Colonic mucosa (tissue), 4 donors: ENCODE measurements at regions not wholly inside any gene's neighbourhood (a gene's known extent, or its start where the extent isn't known, plus 50 kb on each side); places are given as distances from the start of the nearest gene placed in this dataset.

Source experiments
- DNase-seq: peaks from one replicate; pipeline ENCODE4 v3.0.0-alpha.2; 2020
- H3K27ac ChIP-seq: fragments of 200-600 bp; one replicate; pipeline ENCODE4 v1.8.0; 2021
- H3K27me3 ChIP-seq: fragments of 200-600 bp; one replicate; pipeline ENCODE4 v1.8.0; 2021
- H3K36me3 ChIP-seq: fragments of 200-600 bp; one replicate; pipeline ENCODE4 v1.8.0; 2021
- H3K4me1 ChIP-seq: fragments of 200-600 bp; one replicate; pipeline ENCODE4 v1.8.0; 2021; ENCODE audit warnings: mild to moderate bottlenecking
- H3K4me3 ChIP-seq: fragments of 200-600 bp; one replicate; pipeline ENCODE4 v1.8.0; 2021
- H3K9ac ChIP-seq, 2 donors: one replicate each; pipeline ENCODE4 v1.7.0; 2013; ENCODE audit warnings: control low read depth in 2 of 2, low read depth in 2 of 2, low read length in 2 of 2
- H3K9me3 ChIP-seq: fragments of 200-600 bp; one replicate; pipeline ENCODE4 v1.8.0; 2021
- CTCF ChIP-seq: fragments of 200-600 bp; IDR thresholded peaks from one replicate; pipeline ENCODE4 v1.8.0; 2022; ENCODE audit warnings: antibody characterized with exemption, mild to moderate bottlenecking
- intact Hi-C: fragments of 100-400 bp; cut with DNase I; formaldehyde crosslinking; loops from one replicate; pipeline ENCODE4 v1.14.1; 2022
- donor health status: healthy.
- donor health status: DM: no; HTN: no; CAD: no.
- donor health status: DM: no; HTN: no; CAD: no.

- no peak for DNase-seq
- no peak for TF ChIP-seq CTCF
- Histone ChIP-seq H3K9me3 (no peaks in the 10 kb centered on the region), H3K4me3 (no peak overlapping the region), H3K27me3 (no peaks in the 10 kb centered on the region), H3K36me3 (no peaks in the 10 kb centered on the region), H3K9ac (no peak overlapping the region), H3K4me1 (no peaks in the 10 kb centered on the region), H3K27ac (no peak overlapping the region)
- intact Hi-C loops: no loop called here
Observed at GRCh38 chr11:26021017-26021416, 310.9 kb upstream of the ANO3 start.

DNA sequence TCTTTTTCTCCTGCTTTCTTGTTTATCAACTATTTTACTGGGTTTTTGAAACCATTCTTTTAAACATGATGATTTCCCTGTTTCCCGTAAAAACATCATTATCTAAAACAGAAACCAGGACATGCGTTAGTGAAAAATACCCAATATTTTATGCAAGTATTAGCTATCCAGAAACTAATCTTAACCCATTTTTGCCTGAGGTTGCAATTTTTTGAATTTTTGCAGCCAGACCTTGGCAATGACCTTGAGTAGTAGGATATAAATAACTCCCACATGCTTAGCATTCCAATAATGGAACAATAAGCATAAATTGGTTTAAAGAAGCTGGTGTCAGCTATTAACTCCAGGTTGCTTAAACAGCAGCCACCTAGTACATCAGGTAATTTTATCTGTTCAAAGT is 308.9 kb upstream of the ANO3 start:
- no peaks in the 10 kb centered on the region for H3K27me3 ChIP-seq
- H3K4me3 ChIP-seq: no peak overlapping the region
- no peaks in the 10 kb centered on the region for H3K4me1 ChIP-seq
- no peak overlapping the region for H3K27ac ChIP-seq
- no peak for DNase-seq
- no peak for TF ChIP-seq CTCF
- intact Hi-C loops: no loop called here
- no peak overlapping the region for H3K9ac ChIP-seq
- H3K9me3 ChIP-seq: no peaks in the 10 kb centered on the region
- H3K36me3 ChIP-seq: no peaks in the 10 kb centered on the region

DNA sequence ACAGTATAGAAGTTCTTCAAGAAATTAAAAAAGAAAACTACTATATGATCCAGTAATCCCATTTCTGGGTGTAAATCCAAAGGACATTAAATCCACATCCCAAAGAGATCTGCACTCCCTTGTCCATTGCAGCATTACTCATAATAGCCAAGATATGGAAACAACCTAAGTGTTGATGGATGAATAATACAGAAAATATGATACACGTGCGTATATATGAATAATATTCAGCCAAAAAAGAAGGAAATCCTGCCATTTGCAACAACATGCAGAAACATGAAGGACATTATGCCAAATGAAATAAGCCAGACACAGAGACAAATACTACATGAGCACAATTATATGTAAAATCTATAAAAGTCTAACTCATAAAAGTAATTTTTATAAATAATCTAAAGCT is 306.3 kb upstream of the ANO3 start:
- intact Hi-C loops: no loop called here
- Histone ChIP-seq H3K4me3 (no peak overlapping the region), H3K27ac (no peak overlapping the region), H3K36me3 (no peaks in the 10 kb centered on the region), H3K27me3 (no peaks in the 10 kb centered on the region), H3K9ac (no peak overlapping the region), H3K9me3 (no peaks in the 10 kb centered on the region), H3K4me1 (no peaks in the 10 kb centered on the region)
- TF ChIP-seq CTCF: no peak
- DNase-seq: no peak

GRCh38 chr11:26026078-26026477 is 305.9 kb upstream of the ANO3 start:
- intact Hi-C loops: no loop called here
- no peak overlapping the region for H3K4me3 ChIP-seq
- H3K4me1 ChIP-seq: no peaks in the 10 kb centered on the region
- no peak for TF ChIP-seq CTCF
- no peak overlapping the region for H3K27ac ChIP-seq
- H3K27me3 ChIP-seq: no peaks in the 10 kb centered on the region
- H3K9ac ChIP-seq: no peak overlapping the region
- no peaks in the 10 kb centered on the region for H3K36me3 ChIP-seq
- no peak for DNase-seq
- no peaks in the 10 kb centered on the region for H3K9me3 ChIP-seq

GRCh38 chr11:26027887-26028286 is 304.0 kb upstream of the ANO3 start:
- no peak for TF ChIP-seq CTCF
- Histone ChIP-seq H3K9ac (no peak overlapping the region), H3K9me3 (no peaks in the 10 kb centered on the region), H3K4me1 (no peaks in the 10 kb centered on the region), H3K27ac (no peak overlapping the region), H3K27me3 (no peaks in the 10 kb centered on the region), H3K36me3 (no peaks in the 10 kb centered on the region), H3K4me3 (no peak overlapping the region)
- intact Hi-C loops: no loop called here
- DNase-seq: no peak

DNA sequence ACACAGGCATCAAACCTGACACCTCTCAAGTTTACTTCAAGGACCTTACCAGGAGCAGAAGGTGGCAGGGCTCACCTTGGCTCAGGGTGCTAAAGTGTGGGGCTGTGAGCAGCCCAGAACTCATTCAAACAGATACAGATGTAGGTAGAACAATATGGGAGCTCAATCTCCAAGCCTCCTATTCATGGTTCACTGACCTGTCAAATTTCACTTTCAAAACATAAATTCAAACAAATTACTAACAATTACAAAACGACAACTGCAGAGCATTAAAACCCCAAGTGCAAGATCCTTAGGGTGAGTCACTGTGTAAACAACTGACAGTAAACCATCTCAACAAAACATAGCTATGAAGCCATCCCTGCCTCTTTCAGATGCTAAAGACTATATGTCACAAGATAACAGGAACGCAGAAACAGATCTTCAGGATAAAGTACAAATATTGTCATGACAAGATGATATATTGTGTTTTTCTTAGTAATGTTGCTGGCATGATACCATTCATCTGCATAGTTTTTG is 303.5 kb upstream of the ANO3 start:
- H3K9ac ChIP-seq: no peak overlapping the region
- intact Hi-C loops: no loop called here
- no peaks in the 10 kb centered on the region for H3K27me3 ChIP-seq
- no peaks in the 10 kb centered on the region for H3K36me3 ChIP-seq
- TF ChIP-seq CTCF: no peak
- H3K27ac ChIP-seq: no peak overlapping the region
- no peak for DNase-seq
- no peaks in the 10 kb centered on the region for H3K4me1 ChIP-seq
- H3K9me3 ChIP-seq: no peaks in the 10 kb centered on the region
- H3K4me3 ChIP-seq: no peak overlapping the region
